Stimulated activated CD8-positive, alpha-beta memory T cell treated with anti-CD3 and anti-CD28 coated beads, Interleukin-15, amount 100 ng/mL, for 48 hours (primary cell): ENCODE measurements at regions not wholly inside any gene's neighbourhood (a gene's known extent, or its start where the extent isn't known, plus 50 kb on each side); places are given as distances from the start of the nearest gene placed in this dataset.
"Not testable (repeated sequence)": the region's sequence is repeated elsewhere in the genome, so short reads cannot be mapped to it uniquely, and the experiment has no call there.

Source experiments
- DNase-seq, 2 donors: peaks; one replicate each; pipeline ENCODE4 v3.0.0-alpha.2; 2020; ENCODE audit warnings: low read depth in 2 of 2

GRCh38 chr12:89156340-89156739, 196.0 kb downstream of the DUSP6 start:
- DNase-seq = no peak

- no peak for DNase-seq
These were observed 196.5 kb downstream of the DUSP6 start for GRCh38 chr12:89155826-89156225.

- no peak for DNase-seq
These were observed 197.4 kb downstream of the DUSP6 start for GRCh38 chr12:89154743-89155499.

- DNase-seq = no peak
These were observed 199.0 kb downstream of the DUSP6 start for GRCh38 chr12:89153341-89153740.

GRCh38 chr12:89151536-89151935, 200.8 kb downstream of the DUSP6 start:
- no peak for DNase-seq

GRCh38 chr12:89150789-89151188, 201.5 kb downstream of the DUSP6 start:
- DNase-seq = not testable (repeated sequence)

GRCh38 chr12:89140602-89141238, 211.6 kb downstream of the DUSP6 start:
- DNase-seq = no peak

- DNase-seq = no peak
These were observed 212.2 kb downstream of the DUSP6 start for GRCh38 chr12:89140141-89140540.

GRCh38 chr12:89139390-89139789, 212.9 kb downstream of the DUSP6 start:
- DNase-seq = no peak

GRCh38 chr12:89138048-89138852, 214.1 kb downstream of the DUSP6 start:
- peak in 1 of 2 donors; percentile 13 for DNase-seq

GRCh38 chr12:89135976-89136634, 216.2 kb downstream of the DUSP6 start:
- DNase-seq = no peak

- no peak for DNase-seq
These were observed 218.0 kb downstream of the DUSP6 start for GRCh38 chr12:89134213-89134770.

GRCh38 chr12:89129167-89129870, 223.0 kb downstream of the DUSP6 start:
- no peak for DNase-seq

- DNase-seq = no peak
These were observed 225.6 kb downstream of the DUSP6 start for GRCh38 chr12:89126712-89127111.

GRCh38 chr12:89122852-89123251, 229.4 kb downstream of the DUSP6 start:
- no peak for DNase-seq

- DNase-seq = no peak
These were observed 234.8 kb downstream of the DUSP6 start for GRCh38 chr12:89117448-89118034.

GRCh38 chr12:89111964-89112363, 240.3 kb downstream of the DUSP6 start:
- no peak for DNase-seq

GRCh38 chr12:89108265-89108664, 244.0 kb downstream of the DUSP6 start:
- DNase-seq = no peak

GRCh38 chr12:89106950-89107349, 245.4 kb downstream of the DUSP6 start:
- no peak for DNase-seq

GRCh38 chr12:89105243-89105642, 247.1 kb downstream of the DUSP6 start:
- DNase-seq = no peak

GRCh38 chr12:89103831-89104230, 248.5 kb downstream of the DUSP6 start:
- no peak for DNase-seq
